ENCODE measurements at regions not wholly inside any gene's neighbourhood (a gene's known extent, or its start where the extent isn't known, plus 50 kb on each side); places are given as distances from the start of the nearest gene placed in this dataset.

GRCh38 chr18:47677952-47678351, 252.5 kb downstream of the SMAD2 start:
- Histone ChIP-seq H4K20me1 (ENCODE audit: insufficient read depth, low read length) (no peaks in the 10 kb centered on the region), H2BK15ac (ENCODE audit: low read depth, low read length) (no peak overlapping the region), H2BK20ac (ENCODE audit: low read depth, low read length) (no peak overlapping the region), H3K9me1 (ENCODE audit: insufficient read depth, low read length) (no peaks in the 10 kb centered on the region), H3K27me3 (ENCODE audit: control insufficient read depth, insufficient read depth, low read length) (no peaks in the 10 kb centered on the region), H3K36me3 (ENCODE audit: control insufficient read depth, insufficient read depth, low read length) (no peaks in the 10 kb centered on the region), H4K91ac (ENCODE audit: insufficient read depth, low read depth, low read length) (no peak overlapping the region), H3K4me1 (ENCODE audit: control insufficient read depth, insufficient read depth, low read length) (no peaks in the 10 kb centered on the region), H2BK120ac (ENCODE audit: low read depth, low read length) (no peak overlapping the region), H3K18ac (ENCODE audit: low read depth, low read length) (no peak overlapping the region), H4K5ac (ENCODE audit: low read depth, low read length) (no peak overlapping the region), H2AK5ac (ENCODE audit: low read depth, low read length) (no peak overlapping the region), H3K4ac (ENCODE audit: low read depth, low read length) (no peak overlapping the region), H4K8ac (ENCODE audit: low read depth in 2 of 2, low read length in 2 of 2) (no peak overlapping the region), H2AK9ac (replicated peaks; ENCODE audit: low read depth, low read length, poor library complexity) (no peak overlapping the region), H3K14ac (replicated peaks; ENCODE audit: low read depth, low read length) (no peak overlapping the region), H3K4me2 (ENCODE audit: low read depth, low read length) (no peak overlapping the region), H3K79me1 (ENCODE audit: low read depth in 1 of 2, low read length in 2 of 2) (no peaks in the 10 kb centered on the region), H3K9me3 (ENCODE audit: control insufficient read depth, insufficient read depth, low read length) (peaks cover 2% of the 10 kb centered on the region; the same call in 1 of the 2 replicates), H3K4me3 (ENCODE audit: insufficient read depth, low read depth, low read length) (no peak overlapping the region), H3K27ac (ENCODE audit: insufficient read depth, low read length) (no peak overlapping the region), H3K23ac (ENCODE audit: low read depth, low read length) (no peak overlapping the region), H3K56ac (ENCODE audit: extremely low read depth, insufficient read depth, low read length) (no peak overlapping the region), H2BK5ac (ENCODE audit: low read depth, low read length, poor library complexity, severe bottlenecking) (no peak overlapping the region), H3K9ac (ENCODE audit: low read depth, low read length) (no peak overlapping the region), H2AFZ (replicated peaks; ENCODE audit: low read length, poor library complexity) (no peak overlapping the region)
- dilution Hi-C loops (cut with HindIII; ENCODE audit: low sequenced_read_pairs, unreplicated experiment) = no loop called here
- in situ Hi-C loops (cut with MboI; ENCODE audit: low sequenced_read_pairs) = no loop called here
- DNase-seq (no peak), ATAC-seq (ENCODE audit: low read depth) (no peak)
- ChIA-PET POLR2A (ENCODE audit: unreplicated experiment) (no interaction called here), CTCF (no interaction called here)
- BruUV-seq (replicated peaks) = no TSS peak
- intact Hi-C loops (cut with micrococcal nuclease) = no loop called here
- TF ChIP-seq SMC3 (IDR thresholded peaks at IDR 0.05; ENCODE audit: low read depth, low read length) = no peak
- no peak for TF ChIP-seq MXI1 (IDR thresholded peaks at IDR 0.05; ENCODE audit: borderline replicate concordance, low read depth, low read length)
- WGBS, 2 experiments (ENCODE audit: extremely low coverage in 2 of 2, insufficient read length in 1 of 2) = no CpG with 5 or more reads among the region's 3 CpGs
